ENCODE measurements at regions not wholly inside any gene's neighbourhood (a gene's known extent, or its start where the extent isn't known, plus 50 kb on each side); places are given as distances from the start of the nearest gene placed in this dataset.

DNA sequence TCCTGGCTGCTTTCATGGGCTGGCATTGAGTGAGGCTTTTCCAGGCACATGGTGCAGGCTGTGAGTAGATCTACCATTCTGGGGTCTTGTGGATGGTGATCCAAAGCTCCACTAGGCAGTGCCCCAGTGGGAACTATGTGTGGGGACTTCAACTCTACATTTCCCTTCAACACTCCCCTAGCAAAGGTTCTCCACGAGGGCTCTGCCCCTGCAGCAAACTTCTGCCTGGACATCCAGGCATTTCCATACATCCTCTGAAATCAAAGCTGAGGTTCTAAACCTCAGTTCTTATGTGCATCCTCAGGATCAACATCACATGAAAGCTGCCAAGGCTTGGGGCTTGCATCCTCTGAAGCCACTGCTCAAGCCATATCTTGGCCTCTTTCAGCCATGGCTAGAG is 282.9 kb upstream of the ZPLD1 start:
- POLR2A ChIA-PET, result no interaction called here
- CTCF ChIA-PET, result interaction anchor here (2.2 kb wide), 1 partner anchor 8 kb away, joined by 5 read pairs; no protein-coding TSS in a partner anchor
- Histone ChIP-seq H3K4me3 (replicated peaks in 1 of 3; ENCODE audit: insufficient read depth in 1 of 3, low read depth in 1 of 3, low read length in 3 of 3) (no peak overlapping the region), H3K9ac (replicated peaks; ENCODE audit: extremely low read depth, insufficient read depth, low read length) (no peak overlapping the region), H3K27ac (ENCODE audit: insufficient read depth, low read depth, low read length) (no peak overlapping the region), H3K9me1 (replicated peaks; ENCODE audit: control insufficient read depth, extremely low read depth, insufficient read depth, low read length) (no peaks in the 10 kb centered on the region), H3K79me2 (ENCODE audit: control insufficient read depth, insufficient read depth, low read length) (no peaks in the 10 kb centered on the region), H3K36me3 (ENCODE audit: control insufficient read depth in 2 of 2, extremely low read depth in 1 of 2, insufficient read depth in 2 of 2, low read length in 2 of 2) (no peaks in the 10 kb centered on the region), H4K20me1 (replicated peaks; ENCODE audit: control insufficient read depth, extremely low read depth, insufficient read depth, low read length) (no peaks in the 10 kb centered on the region), H3K27me3 (ENCODE audit: control insufficient read depth in 2 of 2, insufficient read depth in 2 of 2, low read length in 2 of 2) (no peaks in the 10 kb centered on the region), H2AFZ (ENCODE audit: low read depth, low read length) (no peak overlapping the region), H3K4me1 (ENCODE audit: control insufficient read depth, extremely low read depth, insufficient read depth, low read length) (peaks cover 10% of the 10 kb centered on the region), H3K4me2 (ENCODE audit: insufficient read depth, low read length) (no peak overlapping the region), H3K9me3 (replicated peaks; ENCODE audit: control insufficient read depth, insufficient read depth, low read length) (no peaks in the 10 kb centered on the region)
- FAIRE-seq (no peak), DNase-seq (ENCODE audit: low read depth, low spot score) (no peak)
- dilution Hi-C loops (cut with MboI; ENCODE audit: extremely low pct_ligation_motif_present, low sequenced_read_pairs), result loop anchor here (25.0 kb wide), 1 partner anchor 290 kb away; no protein-coding TSS in a partner anchor
- TF ChIP-seq JUN (IDR thresholded peaks at IDR 0.05; ENCODE audit: borderline replicate concordance, insufficient read depth, insufficient read length, low read depth) (no peak), EZH2 (IDR thresholded peaks at IDR 0.05; ENCODE audit: borderline replicate concordance, low read depth, low read length, severe bottlenecking) (no peak), POLR2AphosphoS5 (IDR thresholded peaks at IDR 0.05; ENCODE audit: insufficient read depth, low read depth, low read length) (no peak), GATA2 (IDR thresholded peaks at IDR 0.05; ENCODE audit: insufficient read depth, insufficient read length, low read depth, low read length) (no peak)
- TF ChIP-seq, protein P1, sequence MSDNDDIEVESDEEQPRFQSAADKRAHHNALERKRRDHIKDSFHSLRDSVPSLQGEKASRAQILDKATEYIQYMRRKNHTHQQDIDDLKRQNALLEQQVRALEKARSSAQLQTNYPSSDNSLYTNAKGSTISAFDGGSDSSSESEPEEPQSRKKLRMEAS (IDR thresholded peaks at IDR 0.05; ENCODE audit: insufficient read depth, insufficient read length), result no peak
- intact Hi-C loops (cut with micrococcal nuclease), result no loop called here
- BruUV-seq (replicated peaks), result no TSS peak

DNA sequence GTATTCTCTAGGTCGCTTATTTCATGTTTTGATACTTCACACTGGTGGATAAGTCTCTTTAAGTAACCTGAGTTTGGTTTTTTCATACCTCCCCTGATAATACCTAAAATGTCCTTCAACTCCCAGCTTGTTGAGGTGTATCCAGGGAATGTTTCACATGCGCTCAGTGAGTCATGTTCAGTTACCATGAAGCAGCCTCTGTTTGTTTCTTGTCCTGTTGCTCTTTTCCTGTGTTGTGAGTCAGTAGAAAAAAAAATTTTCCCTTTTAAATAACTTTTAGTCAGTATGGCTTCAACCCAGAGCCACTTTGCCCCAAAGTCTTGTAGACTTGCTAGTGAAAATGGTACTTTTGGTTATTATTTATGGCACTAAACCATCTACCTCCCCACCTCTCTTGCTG is 278.4 kb upstream of the ZPLD1 start:
- POLR2A ChIA-PET, result interaction anchor here (1.1 kb wide), 1 partner anchor 61 kb away, joined by 3 read pairs; no protein-coding TSS in a partner anchor
- DNase-seq (ENCODE audit: low read depth, low spot score) (peak; percentile 93), FAIRE-seq (peak; percentile 83)
- Histone ChIP-seq H3K9me3 (replicated peaks; ENCODE audit: control insufficient read depth, insufficient read depth, low read length) (no peaks in the 10 kb centered on the region), H3K9ac (replicated peaks; ENCODE audit: extremely low read depth, insufficient read depth, low read length) (peak overlapping the region; percentile 55), H4K20me1 (replicated peaks; ENCODE audit: control insufficient read depth, extremely low read depth, insufficient read depth, low read length) (no peaks in the 10 kb centered on the region), H3K27me3 (ENCODE audit: control insufficient read depth in 2 of 2, insufficient read depth in 2 of 2, low read length in 2 of 2) (no peaks in the 10 kb centered on the region), H3K4me2 (ENCODE audit: insufficient read depth, low read length) (no peak overlapping the region), H3K9me1 (replicated peaks; ENCODE audit: control insufficient read depth, extremely low read depth, insufficient read depth, low read length) (no peaks in the 10 kb centered on the region), H3K27ac (ENCODE audit: insufficient read depth, low read depth, low read length) (peak overlapping the region; percentile 91), H3K79me2 (ENCODE audit: control insufficient read depth, insufficient read depth, low read length) (no peaks in the 10 kb centered on the region), H3K36me3 (ENCODE audit: control insufficient read depth in 2 of 2, extremely low read depth in 1 of 2, insufficient read depth in 2 of 2, low read length in 2 of 2) (no peaks in the 10 kb centered on the region), H3K4me3 (replicated peaks in 1 of 3; ENCODE audit: insufficient read depth in 1 of 3, low read depth in 1 of 3, low read length in 3 of 3) (no peak overlapping the region), H2AFZ (ENCODE audit: low read depth, low read length) (peak overlapping the region; percentile 1), H3K4me1 (ENCODE audit: control insufficient read depth, extremely low read depth, insufficient read depth, low read length) (peaks cover 17% of the 10 kb centered on the region)
- peak; percentile 98 for TF ChIP-seq FOS (IDR thresholded peaks at IDR 0.05; ENCODE audit: borderline replicate concordance, insufficient read depth, low read length)
- no peak for TF ChIP-seq GATA2 (IDR thresholded peaks at IDR 0.05; ENCODE audit: insufficient read depth, insufficient read length, low read depth, low read length)
- peak; percentile 95 for TF ChIP-seq JUN (IDR thresholded peaks at IDR 0.05; ENCODE audit: borderline replicate concordance, insufficient read depth, insufficient read length, low read depth)
- TF ChIP-seq MYC (IDR thresholded peaks at IDR 0.05; ENCODE audit: low read depth, low read length), result no peak
- CTCF ChIA-PET, result interaction anchor here (0.6 to 1.5 kb wide), 7 partner anchors 18 to 221 kb away, joined by 3 to 5 read pairs (median 3); no protein-coding TSS in a partner anchor
- dilution Hi-C loops (cut with MboI; ENCODE audit: extremely low pct_ligation_motif_present, low sequenced_read_pairs) (loop anchor here (25.0 kb wide), 1 partner anchor 294 kb away; no protein-coding TSS in a partner anchor), intact Hi-C loops (cut with micrococcal nuclease) (loop anchor here (1.0 to 2.0 kb wide), 3 partner anchors 18 to 26 kb away; no protein-coding TSS in a partner anchor)
- no TSS peak for BruUV-seq (replicated peaks)
